Keratinocyte (primary cell): ENCODE measurements at regions not wholly inside any gene's neighbourhood (a gene's known extent, or its start where the extent isn't known, plus 50 kb on each side); places are given as distances from the start of the nearest gene placed in this dataset.

Experiments
- DNase-seq: peaks from one replicate; pipeline ENCODE4 v3.0.0-alpha.2; 2011; ENCODE audit warnings: low read depth, missing footprints, low spot score
- FAIRE-seq: peaks from 2 replicates; lab custom pipeline; 2011; peaks lifted over from hg19 to GRCh38; lab: Jason Lieb, UNC
- H2AFZ ChIP-seq: 2 replicates; pipeline ENCODE4 v1.6.0; 2012; ENCODE audit warnings: low read length, control low read depth, inconsistent platforms; ENCODE audit not compliant: control insufficient read depth
- H3K27ac ChIP-seq: 2 replicates; pipeline ENCODE4 v1.5.1; 2011; ENCODE audit warnings: low read length; ENCODE audit not compliant: control insufficient read depth, insufficient read depth
- H3K27me3 ChIP-seq: 3 replicates; pipeline ENCODE4 v1.6.0; 2011; ENCODE audit warnings: low read length; ENCODE audit not compliant: control insufficient read depth, insufficient read depth; ENCODE audit errors: extremely low read depth
- H3K36me3 ChIP-seq, 2 experiments: 2 replicates in 1 of 2; 3 replicates in 1 of 2; pipeline ENCODE4 v1.5.1; 2011; ENCODE audit warnings: low read length in 2 of 2, mild to moderate bottlenecking in 1 of 2; ENCODE audit not compliant: control insufficient read depth in 2 of 2, insufficient read depth in 2 of 2; ENCODE audit errors: extremely low read depth in 1 of 2
- H3K4me1 ChIP-seq: 3 replicates; pipeline ENCODE4 v1.5.1; 2011; ENCODE audit warnings: low read length; ENCODE audit not compliant: control insufficient read depth, insufficient read depth; ENCODE audit errors: extremely low read depth
- H3K4me2 ChIP-seq: 3 replicates; pipeline ENCODE4 v1.6.0; 2011; ENCODE audit warnings: low read depth, low read length; ENCODE audit not compliant: control insufficient read depth, insufficient read depth; ENCODE audit errors: extremely low read depth
- H3K4me3 ChIP-seq, 3 experiments: fragments of 200-600 bp in 1 of 3; sonication (generic) in 1 of 3; 2 replicates in 2 of 3; 3 replicates in 1 of 3; pipeline ENCODE4 v1.5.1; 2011 to 2016; ENCODE audit warnings: low read length in 3 of 3, mild to moderate bottlenecking in 3 of 3, control low read depth in 2 of 3, inconsistent platforms in 1 of 3, low read depth in 1 of 3, mixed read lengths in 1 of 3, mixed run types in 1 of 3, moderate library complexity in 1 of 3; ENCODE audit not compliant: control insufficient read depth in 2 of 3, insufficient read depth in 2 of 3; ENCODE audit errors: extremely low read depth in 1 of 3
- H3K79me2 ChIP-seq: 2 replicates; pipeline ENCODE4 v1.6.0; 2012; ENCODE audit warnings: low read length; ENCODE audit not compliant: control insufficient read depth, insufficient read depth
- H3K9ac ChIP-seq: 3 replicates; pipeline ENCODE4 v1.6.0; 2011; ENCODE audit warnings: low read length; ENCODE audit not compliant: control insufficient read depth, insufficient read depth; ENCODE audit errors: extremely low read depth
- H3K9me1 ChIP-seq: 3 replicates; pipeline ENCODE4 v1.6.0; 2011; ENCODE audit warnings: low read length; ENCODE audit not compliant: control insufficient read depth, insufficient read depth; ENCODE audit errors: extremely low read depth
- H3K9me3 ChIP-seq: 2 replicates; pipeline ENCODE4 v1.5.1; 2012; ENCODE audit warnings: low read depth, low read length; ENCODE audit not compliant: control insufficient read depth
- H4K20me1 ChIP-seq: 3 replicates; pipeline ENCODE4 v1.6.0; 2011; ENCODE audit warnings: low read length; ENCODE audit not compliant: control insufficient read depth, insufficient read depth; ENCODE audit errors: extremely low read depth
- CTCF ChIP-seq, 3 experiments: IDR thresholded peaks in 1 of 3; conservative IDR thresholded peaks in 1 of 3; optimal IDR thresholded peaks in 1 of 3; 2 replicates in 2 of 3; 3 replicates in 1 of 3; pipeline versions ENCODE3 to v1.5.1; 2011; ENCODE audit warnings: low read length in 3 of 3, mild to moderate bottlenecking in 3 of 3, moderate library complexity in 2 of 3, control low read depth in 1 of 3, inconsistent platforms in 1 of 3; ENCODE audit not compliant: insufficient read depth in 2 of 3; ENCODE audit errors: extremely low read depth in 1 of 3
- EZH2 ChIP-seq: IDR thresholded peaks from one replicate; pipeline ENCODE4 v1.6.1; 2012; ENCODE audit warnings: inconsistent platforms, mild to moderate bottlenecking, low read length, moderate library complexity
- dilution Hi-C: fragments of 300-500 bp; cut with MboI; formaldehyde crosslinking; loops from one replicate; pipeline ENCODE4 v1.7.0; 2020; ENCODE audit warnings: low sequenced_read_pairs; ENCODE audit not compliant: extremely low pct_ligation_motif_present

GRCh38 chr15:38048001-38048455, 113.6 kb downstream of the TMCO5A start:
- no peaks in the 10 kb centered on the region for H4K20me1 ChIP-seq
- no peak overlapping the region for H2AFZ ChIP-seq
- dilution Hi-C loops: no loop called here
- no peak overlapping the region for H3K4me2 ChIP-seq
- H3K9ac ChIP-seq: no peak overlapping the region
- TF ChIP-seq EZH2 (no peak), CTCF (optimal IDR thresholded peaks at IDR 0.05 in 1 of 3, IDR thresholded peaks at IDR 0.05 in 1 of 3, conservative IDR thresholded peaks at IDR 0.05 in 1 of 3; ENCODE audit: extremely low read depth in 1 of 3, insufficient read depth in 2 of 3, low read length in 3 of 3) (no peak)
- H3K27ac ChIP-seq: no peak overlapping the region
- no peaks in the 10 kb centered on the region for H3K36me3 ChIP-seq
- H3K4me3 ChIP-seq: no peak overlapping the region
- FAIRE-seq: peak; percentile 79
- no peaks in the 10 kb centered on the region for H3K9me1 ChIP-seq
- no peaks in the 10 kb centered on the region for H3K27me3 ChIP-seq
- H3K4me1 ChIP-seq: peaks cover 17% of the 10 kb centered on the region
- H3K9me3 ChIP-seq: no peaks in the 10 kb centered on the region
- no peak for DNase-seq
- H3K79me2 ChIP-seq: no peaks in the 10 kb centered on the region

GRCh38 chr15:38049891-38050290, 115.5 kb downstream of the TMCO5A start:
- Histone ChIP-seq H3K4me2 (no peak overlapping the region), H3K9me3 (no peaks in the 10 kb centered on the region), H2AFZ (no peak overlapping the region), H3K9ac (no peak overlapping the region), H3K9me1 (no peaks in the 10 kb centered on the region), H3K36me3 (no peaks in the 10 kb centered on the region), H4K20me1 (no peaks in the 10 kb centered on the region), H3K27me3 (no peaks in the 10 kb centered on the region), H3K79me2 (no peaks in the 10 kb centered on the region), H3K27ac (peak overlapping the region; percentile 44), H3K4me3 (no peak overlapping the region), H3K4me1 (peaks cover 17% of the 10 kb centered on the region)
- TF ChIP-seq EZH2: no peak
- no peak for TF ChIP-seq CTCF (optimal IDR thresholded peaks at IDR 0.05 in 1 of 3, IDR thresholded peaks at IDR 0.05 in 1 of 3, conservative IDR thresholded peaks at IDR 0.05 in 1 of 3; ENCODE audit: extremely low read depth in 1 of 3, insufficient read depth in 2 of 3, low read length in 3 of 3)
- no peak for DNase-seq
- FAIRE-seq: no peak
- dilution Hi-C loops: no loop called here
